NB4 (cell line): ENCODE measurements at regions not wholly inside any gene's neighbourhood (a gene's known extent, or its start where the extent isn't known, plus 50 kb on each side); places are given as distances from the start of the nearest gene placed in this dataset.

Experiments used
- DNase-seq: peaks from one replicate; pipeline ENCODE4 v3.0.0; 2010; ENCODE audit warnings: low read depth
- H3K4me3 ChIP-seq: one replicate; pipeline ENCODE4 v1.5.1; 2011; ENCODE audit warnings: mild to moderate bottlenecking, low read depth, low read length, moderate library complexity
- CTCF ChIP-seq: IDR thresholded peaks from one replicate; pipeline ENCODE4 v1.5.1; 2012; ENCODE audit warnings: low read depth, low read length
- MYC ChIP-seq: IDR thresholded peaks from 2 replicates; pipeline ENCODE4 v1.6.1; 2011; ENCODE audit warnings: low read depth, low read length
- POLR2A ChIP-seq: IDR thresholded peaks from 2 replicates; pipeline ENCODE4 v1.6.1; 2011; ENCODE audit warnings: mild to moderate bottlenecking; ENCODE audit not compliant: insufficient read length; ENCODE audit errors: extremely low read depth
- TF ChIP-seq, protein P1 (sequence below): IDR thresholded peaks from 2 replicates; pipeline ENCODE4 v1.6.1; 2011; ENCODE audit warnings: low read depth, low read length

DNA sequence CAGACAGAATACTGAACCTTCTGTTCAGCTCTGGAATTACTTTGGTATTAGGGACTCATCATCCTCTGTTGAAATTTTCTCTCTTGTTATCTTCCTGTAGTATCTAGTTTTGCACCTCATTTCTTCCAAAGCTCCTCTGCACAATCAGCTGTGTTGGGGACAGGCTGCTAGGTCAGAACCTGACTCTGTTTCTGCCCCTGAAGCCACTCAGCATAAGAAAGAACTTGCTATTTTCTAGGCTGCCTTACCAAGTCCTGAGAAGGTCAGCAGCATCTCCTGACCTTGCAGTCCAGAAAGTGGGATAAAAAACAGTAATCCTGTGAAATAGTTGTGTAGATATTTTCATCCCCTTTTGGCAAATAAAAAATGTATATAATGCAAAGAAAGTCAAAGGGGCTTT is 862.6 kb downstream of the SORCS3 start:
- DNase-seq, result no peak
- TF ChIP-seq CTCF (no peak), MYC (no peak)
- H3K4me3 ChIP-seq, result no peak overlapping the region

GRCh38 chr10:105502058-105502457 is 861.0 kb downstream of the SORCS3 start:
- no peak for DNase-seq
- no peak overlapping the region for H3K4me3 ChIP-seq
- TF ChIP-seq, protein P1, sequence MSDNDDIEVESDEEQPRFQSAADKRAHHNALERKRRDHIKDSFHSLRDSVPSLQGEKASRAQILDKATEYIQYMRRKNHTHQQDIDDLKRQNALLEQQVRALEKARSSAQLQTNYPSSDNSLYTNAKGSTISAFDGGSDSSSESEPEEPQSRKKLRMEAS, result no peak
- TF ChIP-seq POLR2A (no peak), CTCF (no peak), MYC (no peak)

DNA sequence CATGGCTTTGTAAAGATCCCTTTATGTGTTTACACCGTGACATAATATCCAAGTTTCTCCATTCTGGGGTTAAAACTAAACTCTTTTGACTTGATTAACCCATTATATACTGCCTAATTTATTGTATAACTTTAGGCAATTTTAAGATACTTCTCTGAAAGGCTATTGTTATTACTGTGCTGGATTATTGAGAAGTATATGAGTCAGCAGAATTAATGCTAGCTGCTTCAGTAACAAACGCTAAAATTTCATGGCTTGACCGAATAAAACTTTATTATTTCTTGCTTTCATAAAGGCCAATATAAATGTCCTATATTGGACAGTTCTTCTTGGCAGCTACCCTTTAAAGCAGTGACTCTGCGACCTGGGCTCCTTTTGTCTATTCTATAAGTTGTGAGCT is 853.9 kb downstream of the SORCS3 start:
- TF ChIP-seq, protein P1, result no peak
- TF ChIP-seq MYC, result no peak
- no peak for TF ChIP-seq POLR2A
- no peak for TF ChIP-seq CTCF
- DNase-seq, result no peak
- H3K4me3 ChIP-seq, result no peak overlapping the region

DNA sequence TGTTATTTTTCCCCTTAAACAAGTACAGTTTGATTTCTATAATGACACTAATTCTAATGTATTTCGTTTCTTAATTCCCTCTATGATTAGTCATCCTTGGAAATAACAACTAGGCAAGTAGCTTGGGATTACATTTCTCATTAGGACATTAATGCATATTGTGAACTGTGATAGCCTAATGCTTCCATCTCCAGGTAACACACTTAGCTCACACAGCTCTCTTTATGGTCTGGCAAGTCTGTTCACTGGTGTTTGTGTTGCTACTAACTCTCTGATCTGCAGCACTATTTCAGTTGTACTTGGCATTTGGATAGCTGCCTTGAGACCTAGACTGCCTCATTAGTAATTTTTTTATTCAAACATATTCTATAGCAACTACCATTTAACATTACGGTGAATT is 853.2 kb downstream of the SORCS3 start:
- TF ChIP-seq POLR2A, result no peak
- TF ChIP-seq, protein P1, result no peak
- no peak for TF ChIP-seq CTCF
- TF ChIP-seq MYC, result no peak

DNA sequence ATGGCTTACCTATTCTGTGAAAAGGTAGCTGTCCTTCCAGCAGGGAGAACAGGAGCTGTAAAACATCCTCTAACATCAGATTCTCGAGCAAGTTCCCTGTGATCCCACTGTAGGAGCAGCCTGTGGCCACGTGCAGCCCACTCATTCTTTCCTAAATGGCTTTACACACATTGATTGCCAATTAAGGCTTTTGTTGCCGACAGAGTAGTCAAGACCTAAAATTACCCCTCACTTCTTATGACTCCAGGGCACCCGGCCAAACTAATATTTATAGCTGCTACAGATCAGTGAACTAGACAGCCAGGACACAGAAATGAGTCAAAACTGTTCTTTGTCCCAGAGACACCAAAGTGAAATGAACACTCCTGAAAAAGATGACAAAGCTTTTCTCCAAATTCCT is 832.1 kb downstream of the SORCS3 start:
- DNase-seq, result no peak
- H3K4me3 ChIP-seq, result no peak overlapping the region
- TF ChIP-seq, protein P1, result no peak
- no peak for TF ChIP-seq MYC
- TF ChIP-seq CTCF, result no peak
- TF ChIP-seq POLR2A, result no peak

More for the DNA sequence above, 853.2 kb downstream of the SORCS3 start:
- no peak for DNase-seq
- no peak overlapping the region for H3K4me3 ChIP-seq

- TF ChIP-seq CTCF (no peak), POLR2A (no peak), MYC (no peak)
- TF ChIP-seq, protein P1, result no peak
- DNase-seq, result no peak
- no peak overlapping the region for H3K4me3 ChIP-seq
These were observed 827.7 kb downstream of the SORCS3 start for GRCh38 chr10:105468759-105469158.
